DMS53 (cell line): ENCODE measurements at regions not wholly inside any gene's neighbourhood (a gene's known extent, or its start where the extent isn't known, plus 50 kb on each side); places are given as distances from the start of the nearest gene placed in this dataset.
A peak's percentile ranks its signal among the peaks of the same experiment; 100 is the strongest.
"Not testable (repeated sequence)": the region's sequence is repeated elsewhere in the genome, so short reads cannot be mapped to it uniquely, and the experiment has no call there.

Experiments used
- DNase-seq: peaks from one replicate; lab custom pipeline; 2025; lab: John Stamatoyannopoulos, UW

GRCh38 chr4:43089730-43090129, 197.2 kb downstream of the GRXCR1 start:
- DNase-seq, result no peak

GRCh38 chr4:43103048-43103447, 210.5 kb downstream of the GRXCR1 start:
- no peak for DNase-seq

GRCh38 chr4:43112139-43112538, 219.6 kb downstream of the GRXCR1 start:
- peak; percentile 56 for DNase-seq

- no peak for DNase-seq
Observed at GRCh38 chr4:43113196-43113595, 220.7 kb downstream of the GRXCR1 start.

GRCh38 chr4:43126595-43126994, 234.1 kb downstream of the GRXCR1 start:
- DNase-seq, result no peak

GRCh38 chr4:43130228-43131021, 237.9 kb downstream of the GRXCR1 start:
- no peak for DNase-seq

- DNase-seq, result peak; percentile 91
Observed at GRCh38 chr4:43132010-43132582, 239.6 kb downstream of the GRXCR1 start.

GRCh38 chr4:43133566-43133965, 241.1 kb downstream of the GRXCR1 start:
- no peak for DNase-seq

- no peak for DNase-seq
Observed at GRCh38 chr4:43136752-43137151, 244.2 kb downstream of the GRXCR1 start.

- DNase-seq, result no peak
Observed at GRCh38 chr4:43146198-43146597, 253.7 kb downstream of the GRXCR1 start.

- no peak for DNase-seq
Observed at GRCh38 chr4:43148481-43148880, 256.0 kb downstream of the GRXCR1 start.

GRCh38 chr4:43163101-43163792, 270.7 kb downstream of the GRXCR1 start:
- DNase-seq, result peak; percentile 67

- no peak for DNase-seq
Observed at GRCh38 chr4:43189741-43190140, 297.2 kb downstream of the GRXCR1 start.

- DNase-seq, result not testable (repeated sequence)
Observed at GRCh38 chr4:43212576-43212975, 320.1 kb downstream of the GRXCR1 start.

GRCh38 chr4:43223820-43224219, 331.3 kb downstream of the GRXCR1 start:
- DNase-seq, result no peak

GRCh38 chr4:43224559-43224958, 332.0 kb downstream of the GRXCR1 start:
- DNase-seq, result no peak

GRCh38 chr4:43233321-43233720, 340.8 kb downstream of the GRXCR1 start:
- no peak for DNase-seq

- DNase-seq, result no peak
Observed at GRCh38 chr4:43234626-43235415, 342.3 kb downstream of the GRXCR1 start.

- DNase-seq, result no peak
Observed at GRCh38 chr4:43238008-43238407, 345.5 kb downstream of the GRXCR1 start.

- no peak for DNase-seq
Observed at GRCh38 chr4:43238585-43238984, 346.1 kb downstream of the GRXCR1 start.

- DNase-seq, result no peak
Observed at GRCh38 chr4:43241104-43241503, 348.6 kb downstream of the GRXCR1 start.

GRCh38 chr4:43242606-43243005, 350.1 kb downstream of the GRXCR1 start:
- DNase-seq, result no peak
